Mesodermal cell (in vitro differentiated cells): ENCODE measurements at regions not wholly inside any gene's neighbourhood (a gene's known extent, or its start where the extent isn't known, plus 50 kb on each side); places are given as distances from the start of the nearest gene placed in this dataset.

ENCODE experiments used
- H3K27ac ChIP-seq: 2 replicates; pipeline ENCODE4 v1.7.0; 2013; ENCODE audit warnings: mild to moderate bottlenecking, low read depth, low read length, moderate library complexity; ENCODE audit not compliant: severe bottlenecking
- H3K36me3 ChIP-seq: 2 replicates; pipeline ENCODE4 v1.7.1; 2013; ENCODE audit warnings: mild to moderate bottlenecking, low read length, moderate library complexity; ENCODE audit not compliant: control insufficient read depth, insufficient read depth
- H3K4me1 ChIP-seq: one replicate; pipeline ENCODE4 v1.7.1; 2013; ENCODE audit warnings: mild to moderate bottlenecking, low read length; ENCODE audit not compliant: insufficient read depth, control insufficient read depth, poor library complexity, severe bottlenecking
- H3K4me3 ChIP-seq: 2 replicates; pipeline ENCODE4 v1.7.0; 2013; ENCODE audit warnings: low read length, control low read depth, mild to moderate bottlenecking; ENCODE audit not compliant: insufficient read depth, poor library complexity, severe bottlenecking; ENCODE audit errors: extremely low read depth
- H3K9me3 ChIP-seq: 2 replicates; pipeline ENCODE4 v1.7.1; 2013; ENCODE audit warnings: mild to moderate bottlenecking, low read length, moderate library complexity; ENCODE audit not compliant: control insufficient read depth
- WGBS, 2 experiments: methylation state at CpG; one replicate each; pipeline ENCODE4 v1.1.5; 2013; ENCODE audit warnings: missing lambda C conversion rate in 2 of 2; ENCODE audit not compliant: insufficient coverage in 2 of 2; 5-methylcytosine and 5-hydroxymethylcytosine counted together

DNA sequence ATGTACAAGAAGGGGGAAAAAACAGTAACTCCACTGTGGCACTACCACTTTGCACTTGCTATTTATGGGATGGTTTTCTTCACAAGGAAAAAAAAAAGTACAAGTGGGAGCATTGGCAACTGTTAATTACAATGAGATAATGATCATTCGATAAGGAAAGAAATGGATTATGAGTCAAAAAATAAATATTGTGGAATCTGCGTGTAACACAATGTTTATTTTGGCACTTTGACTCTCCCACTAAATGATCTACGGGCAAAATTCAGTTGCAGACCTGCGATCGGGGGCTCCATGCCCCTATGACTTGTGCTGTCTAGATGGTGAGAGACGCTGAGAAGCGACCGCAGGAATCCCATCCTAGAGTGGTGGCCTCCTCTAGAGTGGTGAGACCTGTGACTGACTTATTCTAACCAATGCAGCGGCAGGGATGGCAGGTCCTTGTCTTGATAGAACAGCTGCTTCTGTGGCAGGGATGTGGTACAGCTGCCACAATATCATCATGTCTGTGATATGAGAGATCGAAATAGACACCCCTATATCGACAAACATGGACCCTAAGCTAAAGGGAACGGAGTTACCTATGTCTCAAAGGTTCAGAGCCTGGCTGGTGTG, 345.0 kb upstream of the KLF6 start:
- Histone ChIP-seq H3K4me3 (no peak overlapping the region), H3K27ac (no peak overlapping the region), H3K9me3 (peaks cover 21% of the 10 kb centered on the region), H3K4me1 (peaks cover 23% of the 10 kb centered on the region), H3K36me3 (no peaks in the 10 kb centered on the region)
- 92 to 96% methylated on average over 9 to 10 of the region's 12 CpGs for WGBS, 2 experiments

DNA sequence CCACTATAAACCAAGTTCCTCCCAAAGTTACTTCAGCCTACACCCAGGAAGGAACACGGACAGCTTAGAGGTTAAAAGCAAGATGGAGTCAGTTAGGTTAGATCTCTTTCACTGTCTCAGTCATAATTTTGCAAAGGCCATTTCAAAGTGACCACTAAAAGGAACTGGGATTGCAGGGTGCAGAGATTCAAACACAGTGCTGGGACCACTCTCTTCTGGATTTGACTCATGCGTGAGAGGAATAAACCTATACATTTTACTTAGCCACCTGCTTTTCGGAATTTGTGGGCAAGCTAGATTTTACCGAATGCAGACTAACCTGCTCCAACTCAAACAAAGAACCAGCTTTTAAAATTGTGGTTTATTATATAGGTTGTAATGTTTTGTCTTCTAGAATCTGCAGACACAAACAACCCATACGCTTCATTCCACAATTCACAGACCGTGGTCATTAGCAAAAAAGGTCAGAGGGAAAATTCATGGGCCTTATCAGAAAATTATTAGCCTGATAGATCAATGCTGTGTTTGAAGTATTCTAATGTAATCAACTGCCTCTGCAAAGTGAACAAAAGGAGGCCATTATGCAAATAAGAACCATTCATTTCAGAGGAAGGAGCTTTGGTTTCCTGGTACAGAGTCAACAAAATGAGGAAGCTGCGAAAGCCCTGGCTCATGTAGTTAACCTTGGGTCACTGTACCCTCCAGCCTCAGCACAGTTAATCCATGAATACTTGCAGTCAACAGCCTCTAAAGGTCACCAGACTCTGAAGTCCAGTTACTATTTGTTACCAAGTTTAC, 342.7 kb upstream of the KLF6 start:
- no peak overlapping the region for H3K4me3 ChIP-seq
- H3K4me1 ChIP-seq, result peaks cover 23% of the 10 kb centered on the region
- H3K9me3 ChIP-seq, result peaks cover 21% of the 10 kb centered on the region
- no peak overlapping the region for H3K27ac ChIP-seq
- WGBS, 2 experiments, result 93% methylated on average over 2 to 3 of the region's 7 CpGs
- no peaks in the 10 kb centered on the region for H3K36me3 ChIP-seq

DNA sequence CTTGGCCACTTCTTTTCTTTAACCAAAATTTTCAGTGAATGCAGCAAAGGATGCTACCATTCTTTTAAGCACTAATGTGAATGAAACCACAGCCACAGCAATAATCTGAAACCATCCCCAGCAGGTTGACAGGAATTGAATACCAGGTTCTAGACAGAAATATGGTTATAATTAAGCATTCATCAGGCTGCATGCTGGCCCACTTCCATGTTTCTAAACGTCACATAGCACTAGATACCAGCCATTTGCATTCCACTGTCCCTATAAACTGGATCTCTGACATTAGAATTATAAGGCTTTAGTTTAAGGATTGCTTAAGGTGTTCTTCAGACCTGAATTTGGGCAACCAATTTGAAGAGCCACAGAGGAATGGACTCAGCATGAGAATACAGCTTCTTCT, 340.8 kb upstream of the KLF6 start:
- H3K9me3 ChIP-seq, result peaks cover 21% of the 10 kb centered on the region
- WGBS, 2 experiments, result no CpG with 5 or more reads among the region's 1 CpG
- no peaks in the 10 kb centered on the region for H3K36me3 ChIP-seq
- H3K27ac ChIP-seq, result no peak overlapping the region
- H3K4me3 ChIP-seq, result no peak overlapping the region
- H3K4me1 ChIP-seq, result peaks cover 7% of the 10 kb centered on the region

DNA sequence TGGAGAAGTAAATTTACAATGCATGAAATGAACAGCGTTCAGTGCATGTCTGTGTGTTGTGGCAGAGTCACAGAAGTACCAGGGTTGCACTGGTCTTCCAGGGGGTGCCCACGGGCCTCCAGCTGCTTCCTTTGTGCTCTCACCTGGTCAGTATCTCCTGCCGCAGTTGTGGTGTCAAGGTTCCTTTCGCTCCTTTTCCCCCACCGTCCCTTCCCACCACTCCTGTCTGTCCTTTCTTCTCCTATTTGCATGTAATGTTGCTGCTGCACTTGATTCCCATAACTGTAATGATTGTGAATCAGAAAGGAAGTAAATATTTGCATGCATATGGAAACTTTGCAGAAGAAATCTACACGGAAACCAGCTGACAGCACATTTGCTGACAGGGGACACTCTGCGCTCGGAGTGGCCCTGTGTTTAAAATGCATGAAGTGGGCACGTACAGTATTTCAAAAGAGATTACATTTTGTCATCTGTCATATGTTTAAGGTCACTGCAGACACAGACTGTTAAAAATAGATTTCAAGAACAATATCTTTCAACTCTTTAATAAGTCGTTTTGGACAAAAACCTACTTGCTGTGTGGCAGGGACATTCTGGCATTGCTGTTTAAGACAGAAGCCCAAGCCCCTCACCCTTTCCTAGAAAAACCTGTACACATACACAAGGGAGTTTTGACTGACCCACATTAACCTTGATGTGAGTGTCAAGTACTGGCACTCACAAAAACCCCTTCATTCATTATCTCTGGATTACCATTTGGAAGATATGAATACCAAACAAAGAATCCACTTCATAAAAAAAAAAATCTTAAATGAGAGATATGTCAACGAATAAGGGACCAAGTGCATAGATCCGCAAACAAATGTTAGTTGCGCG, 336.7 kb upstream of the KLF6 start:
- Histone ChIP-seq H3K4me3 (no peak overlapping the region), H3K4me1 (no peaks in the 10 kb centered on the region), H3K36me3 (no peaks in the 10 kb centered on the region), H3K27ac (no peak overlapping the region), H3K9me3 (peaks cover 11% of the 10 kb centered on the region)
- WGBS, 2 experiments, result 82 to 96% methylated on average over 7 to 13 of the region's 14 CpGs

DNA sequence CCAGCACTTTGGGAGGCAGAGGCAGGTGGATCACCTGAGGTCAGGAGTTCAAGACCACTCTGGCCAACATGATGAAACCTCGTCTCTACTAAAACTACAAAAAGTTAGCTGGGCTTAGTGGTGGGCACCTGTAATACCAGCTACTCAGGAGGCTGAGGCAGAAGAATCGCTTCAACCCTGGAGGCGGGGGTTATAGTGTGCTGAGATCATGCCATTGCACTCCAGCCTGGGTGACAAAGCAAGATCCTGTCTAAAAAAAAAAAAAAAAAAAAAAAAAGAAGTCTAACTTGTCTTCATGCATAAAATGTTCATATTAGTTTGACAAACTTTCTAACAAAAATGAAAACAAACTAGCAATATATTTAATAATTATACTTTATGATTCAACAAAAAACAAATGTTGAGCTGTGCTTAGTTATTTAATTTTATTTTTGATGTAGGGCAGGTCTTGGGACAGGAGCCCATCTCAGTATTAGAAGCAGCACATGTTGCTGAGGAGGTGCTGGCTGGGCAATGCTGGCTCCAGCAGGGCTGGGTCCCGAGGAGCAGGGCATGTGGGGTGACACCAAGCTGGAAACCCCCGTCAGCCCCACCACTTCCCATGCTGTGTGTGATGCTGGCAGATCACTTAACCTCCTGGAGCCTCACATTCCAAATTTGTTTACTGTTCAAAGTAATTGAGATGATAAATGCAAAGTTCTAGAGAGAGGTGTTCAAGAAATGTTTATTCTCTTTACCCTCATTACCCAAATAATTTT, 335.3 kb upstream of the KLF6 start:
- Histone ChIP-seq H3K4me3 (no peak overlapping the region), H3K9me3 (no peaks in the 10 kb centered on the region), H3K27ac (no peak overlapping the region), H3K4me1 (no peaks in the 10 kb centered on the region), H3K36me3 (no peaks in the 10 kb centered on the region)
- 90% methylated on average over 2 of the region's 5 CpGs; no CpG with 5 or more reads in 1 of the 2 experiments for WGBS, 2 experiments

DNA sequence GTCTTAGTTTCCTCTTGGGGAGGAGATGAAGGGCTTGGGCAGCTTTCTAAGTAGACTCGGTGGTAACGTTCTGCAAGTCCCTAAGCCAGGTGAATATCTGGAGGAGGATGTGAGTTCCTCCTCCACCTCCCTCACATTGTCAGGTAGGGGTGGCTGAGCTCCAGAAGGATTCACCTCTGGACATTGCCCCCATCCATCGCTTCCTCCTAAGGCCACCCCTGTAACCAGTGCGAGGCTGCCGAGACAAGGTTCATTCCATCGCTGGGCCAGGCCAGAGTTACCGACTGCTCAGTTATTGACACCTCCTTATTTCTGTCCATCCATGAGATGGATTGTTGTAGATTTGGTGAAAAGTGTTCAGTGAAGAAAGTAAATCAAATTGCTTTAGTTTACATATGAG, 334.1 kb upstream of the KLF6 start:
- 88 to 100% methylated on average over 2 to 4 of the region's 7 CpGs for WGBS, 2 experiments
- H3K4me3 ChIP-seq, result no peak overlapping the region
- no peaks in the 10 kb centered on the region for H3K9me3 ChIP-seq
- no peaks in the 10 kb centered on the region for H3K36me3 ChIP-seq
- H3K4me1 ChIP-seq, result no peaks in the 10 kb centered on the region
- no peak overlapping the region for H3K27ac ChIP-seq

DNA sequence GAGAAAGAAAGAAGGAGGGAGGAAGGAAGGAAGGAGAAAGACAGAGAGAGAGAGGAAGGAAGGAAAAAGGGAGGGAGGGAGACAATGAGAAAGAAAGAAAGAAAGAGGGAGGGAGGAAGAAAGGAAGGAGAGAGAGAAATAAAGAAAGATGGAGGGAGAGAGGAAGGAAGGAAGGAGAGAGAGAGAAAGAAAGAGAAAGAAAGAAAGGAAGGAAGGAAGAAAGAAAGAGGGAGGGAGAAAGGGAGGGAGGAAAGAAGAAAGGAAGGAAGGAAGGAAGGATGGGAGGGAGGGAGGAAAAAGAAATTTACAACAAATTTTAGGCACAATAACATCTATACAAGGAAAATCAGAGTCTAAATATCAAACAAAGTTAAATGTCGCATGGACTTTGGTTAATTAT, 332.6 kb upstream of the KLF6 start:
- Histone ChIP-seq H3K4me3 (no peak overlapping the region), H3K27ac (no peak overlapping the region), H3K9me3 (no peaks in the 10 kb centered on the region), H3K36me3 (no peaks in the 10 kb centered on the region), H3K4me1 (no peaks in the 10 kb centered on the region)
- WGBS, 2 experiments, result 100% methylated on average over 1 of the region's 1 CpG; no CpG with 5 or more reads in 1 of the 2 experiments

DNA sequence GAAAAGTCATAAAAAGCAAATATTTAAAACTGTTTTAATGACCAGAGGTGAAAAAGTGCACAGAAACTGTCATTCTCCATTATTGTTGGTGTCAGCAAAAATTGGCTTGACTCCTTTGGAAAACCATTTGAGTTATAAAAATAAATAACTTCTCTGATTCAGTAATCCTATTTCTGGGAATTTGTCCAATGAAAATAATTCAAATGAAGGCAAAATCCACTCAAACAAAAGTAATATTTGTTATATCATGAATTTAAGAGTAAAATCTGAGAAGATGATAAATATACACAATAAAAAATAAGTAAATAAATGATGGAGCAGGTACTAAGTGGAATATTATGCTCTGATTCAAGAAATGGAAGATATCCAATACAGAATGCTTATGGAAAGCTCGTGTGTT, 326.6 kb upstream of the KLF6 start:
- Histone ChIP-seq H3K36me3 (no peaks in the 10 kb centered on the region), H3K27ac (no peak overlapping the region), H3K9me3 (no peaks in the 10 kb centered on the region), H3K4me3 (no peak overlapping the region), H3K4me1 (no peaks in the 10 kb centered on the region)
- WGBS, 2 experiments, result no CpG with 5 or more reads among the region's 1 CpG

DNA sequence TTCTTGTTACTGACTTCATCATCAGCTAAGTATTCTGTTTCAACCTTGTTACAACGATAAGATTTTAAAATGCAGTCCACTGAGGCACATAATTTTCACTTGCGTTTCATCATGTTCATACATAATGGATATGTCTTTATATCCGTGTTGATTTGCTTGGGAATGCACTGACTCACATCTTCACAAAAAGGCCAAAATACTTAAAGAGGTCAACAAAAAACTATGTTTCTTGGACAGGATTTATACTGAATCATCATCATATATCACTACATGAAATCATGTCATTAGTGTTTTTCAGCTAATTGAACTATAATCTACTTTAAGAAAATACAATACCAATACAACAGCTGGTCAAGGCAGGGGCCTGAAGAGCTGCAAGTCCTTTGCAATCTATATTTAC, 324.5 kb upstream of the KLF6 start:
- Histone ChIP-seq H3K4me3 (no peak overlapping the region), H3K36me3 (no peaks in the 10 kb centered on the region), H3K4me1 (no peaks in the 10 kb centered on the region), H3K27ac (no peak overlapping the region), H3K9me3 (peaks cover 10% of the 10 kb centered on the region)
- 94% methylated on average over 3 of the region's 3 CpGs; no CpG with 5 or more reads in 1 of the 2 experiments for WGBS, 2 experiments

DNA sequence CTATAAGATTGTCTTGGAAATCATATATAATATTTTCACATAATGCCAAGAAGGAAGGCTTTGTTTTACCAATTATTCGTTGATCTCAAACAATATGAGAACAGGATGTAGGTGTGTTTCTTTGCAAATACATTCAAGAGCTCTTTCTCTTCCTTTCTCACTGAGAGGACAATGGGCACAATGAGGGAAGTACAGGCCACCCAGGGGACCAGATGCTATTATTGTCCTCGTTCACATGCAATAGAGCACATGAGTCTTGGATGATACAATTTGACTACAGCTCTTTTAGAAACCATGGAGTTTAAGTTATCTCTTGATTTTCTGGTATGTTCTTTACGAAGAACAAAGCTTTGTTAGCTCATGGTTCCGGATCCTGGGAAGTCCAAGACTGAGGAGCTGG, 323.7 kb upstream of the KLF6 start:
- H3K4me3 ChIP-seq, result no peak overlapping the region
- H3K36me3 ChIP-seq, result no peaks in the 10 kb centered on the region
- WGBS, 2 experiments, result 89 to 100% methylated on average over 3 of the region's 4 CpGs
- H3K4me1 ChIP-seq, result no peaks in the 10 kb centered on the region
- no peak overlapping the region for H3K27ac ChIP-seq
- H3K9me3 ChIP-seq, result peaks cover 12% of the 10 kb centered on the region
